ENCODE measurements at regions not wholly inside any gene's neighbourhood (a gene's known extent, or its start where the extent isn't known, plus 50 kb on each side); places are given as distances from the start of the nearest gene placed in this dataset.

GRCh38 chr13:75938811-75939560 is 302.9 kb downstream of the LMO7 start:
- DNase-seq (ENCODE audit: low read depth) = no peak

- DNase-seq (ENCODE audit: low read depth) = no peak
These were observed 300.7 kb downstream of the LMO7 start for GRCh38 chr13:75936791-75937190.

- DNase-seq (ENCODE audit: low read depth) = no peak
These were observed 299.7 kb downstream of the LMO7 start for GRCh38 chr13:75935805-75936204.

DNA sequence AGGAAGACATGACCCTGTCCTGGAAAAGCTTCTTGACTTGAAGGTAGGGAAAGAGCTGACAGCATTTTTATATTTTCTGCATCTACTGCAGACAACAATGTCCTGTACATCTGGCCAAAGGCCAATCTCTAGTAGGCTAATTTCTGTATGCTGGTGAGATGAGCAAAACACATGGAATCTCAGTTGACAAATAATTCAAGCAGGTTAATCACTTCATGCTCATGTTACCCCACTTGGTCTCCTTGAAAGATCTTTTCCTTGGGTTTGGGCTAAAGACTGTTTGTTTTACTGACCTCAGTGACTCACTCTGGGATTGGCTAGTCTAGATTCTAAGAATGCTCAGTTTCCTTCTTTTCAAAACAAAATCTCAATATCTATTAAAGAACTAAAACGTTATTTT is 298.8 kb downstream of the LMO7 start:
- DNase-seq (ENCODE audit: low read depth) = peak; percentile 41

GRCh38 chr13:75932636-75933035 is 296.5 kb downstream of the LMO7 start:
- DNase-seq (ENCODE audit: low read depth) = no peak

DNA sequence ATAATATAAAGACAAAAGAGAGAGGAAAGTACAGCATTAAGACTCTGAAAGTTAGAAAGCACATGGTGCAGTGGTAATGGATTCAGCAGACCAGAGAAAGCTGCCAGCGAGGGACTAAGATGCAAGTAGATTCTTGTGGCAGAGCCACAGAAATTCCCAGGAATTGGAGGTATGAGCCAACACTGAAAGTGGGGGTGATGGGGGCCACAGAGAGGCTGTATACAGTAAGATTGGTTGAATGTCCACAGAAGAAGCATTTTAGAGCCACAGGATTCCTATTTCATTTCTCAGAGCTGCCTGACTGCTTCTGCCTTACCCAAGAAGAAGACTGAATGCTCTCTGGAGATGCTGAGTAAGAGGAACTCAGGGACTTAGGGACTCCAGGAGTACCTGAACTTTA is 295.0 kb downstream of the LMO7 start:
- peak; percentile 32 for DNase-seq (ENCODE audit: low read depth)

- DNase-seq (ENCODE audit: low read depth) = no peak
These were observed 292.9 kb downstream of the LMO7 start for GRCh38 chr13:75929076-75929475.

GRCh38 chr13:75927183-75927669 is 291.1 kb downstream of the LMO7 start:
- no peak for DNase-seq (ENCODE audit: low read depth)

DNA sequence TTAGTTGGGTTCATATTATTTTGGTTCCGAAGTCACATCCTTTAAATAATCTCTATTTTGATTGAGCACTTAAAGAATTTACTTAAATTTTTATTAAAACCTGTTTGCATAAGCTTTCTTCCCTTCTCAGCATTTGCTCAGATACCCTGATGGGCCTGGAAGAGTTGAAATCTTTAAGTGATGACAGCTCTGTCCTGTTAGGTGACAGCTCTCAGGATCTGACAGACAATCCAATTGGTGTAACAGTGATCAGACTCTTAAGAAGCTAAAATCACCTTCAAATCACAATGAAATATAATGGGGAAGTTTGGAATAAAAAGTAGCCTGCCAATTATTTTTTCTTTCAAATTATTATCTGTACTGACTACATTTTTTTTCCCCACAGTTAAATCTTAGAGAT is 284.4 kb downstream of the LMO7 start:
- DNase-seq (ENCODE audit: low read depth) = no peak

DNA sequence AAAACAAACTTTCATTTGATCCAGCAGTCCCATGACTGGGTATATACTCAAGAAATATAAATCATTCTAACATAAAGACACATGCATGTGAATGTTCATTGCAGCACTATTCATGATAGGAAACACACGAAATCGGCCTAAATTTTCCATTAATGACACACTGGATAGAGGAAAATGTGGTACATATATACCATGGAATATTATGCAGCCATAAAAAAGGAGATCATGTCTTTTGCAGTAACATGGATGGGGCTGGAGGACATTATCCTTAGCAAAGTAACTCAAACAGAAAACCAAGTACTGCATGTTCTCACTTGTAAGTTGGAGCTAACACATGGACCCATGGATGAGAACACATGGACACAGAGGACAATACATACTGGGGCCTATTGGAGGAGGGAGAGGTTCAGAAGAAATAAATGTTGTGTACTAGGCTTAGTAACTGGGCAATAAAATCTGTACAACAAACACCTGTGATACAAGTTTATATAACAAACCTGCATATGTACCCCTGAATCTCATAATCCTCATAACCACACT is 283.6 kb downstream of the LMO7 start:
- DNase-seq (ENCODE audit: low read depth) = no peak

GRCh38 chr13:75915066-75915465 is 278.9 kb downstream of the LMO7 start:
- DNase-seq (ENCODE audit: low read depth) = no peak

- DNase-seq (ENCODE audit: low read depth) = peak; percentile 16
These were observed 277.8 kb downstream of the LMO7 start for GRCh38 chr13:75913925-75914324.

GRCh38 chr13:75910591-75910990 is 274.5 kb downstream of the LMO7 start:
- DNase-seq (ENCODE audit: low read depth) = no peak

All from amniotic epithelial cell (primary cell).